MG63 (cell line): ENCODE measurements at regions not wholly inside any gene's neighbourhood (a gene's known extent, or its start where the extent isn't known, plus 50 kb on each side); places are given as distances from the start of the nearest gene placed in this dataset.

ENCODE experiments used
- DNase-seq: peaks from one replicate; pipeline ENCODE4 v3.0.0-alpha.2; 2020
- H3K27me3 ChIP-seq: fragments of 250-450 bp; sonication (Bioruptor Pico); 2 replicates; pipeline ENCODE4 v1.5.1; 2020; ENCODE audit warnings: mild to moderate bottlenecking, moderate library complexity
- H3K36me3 ChIP-seq: fragments of 250-450 bp; sonication (Bioruptor Pico); 2 replicates; pipeline ENCODE4 v1.5.1; 2020; ENCODE audit warnings: mild to moderate bottlenecking, moderate library complexity
- H3K4me3 ChIP-seq: fragments of 250-450 bp; sonication (Bioruptor Pico); 2 replicates; pipeline ENCODE4 v1.5.1; 2020; ENCODE audit warnings: mild to moderate bottlenecking, moderate library complexity
- H3K9me3 ChIP-seq: fragments of 250-450 bp; sonication (Bioruptor Pico); 2 replicates; pipeline ENCODE4 v1.5.1; 2020; ENCODE audit warnings: mild to moderate bottlenecking, moderate library complexity

DNA sequence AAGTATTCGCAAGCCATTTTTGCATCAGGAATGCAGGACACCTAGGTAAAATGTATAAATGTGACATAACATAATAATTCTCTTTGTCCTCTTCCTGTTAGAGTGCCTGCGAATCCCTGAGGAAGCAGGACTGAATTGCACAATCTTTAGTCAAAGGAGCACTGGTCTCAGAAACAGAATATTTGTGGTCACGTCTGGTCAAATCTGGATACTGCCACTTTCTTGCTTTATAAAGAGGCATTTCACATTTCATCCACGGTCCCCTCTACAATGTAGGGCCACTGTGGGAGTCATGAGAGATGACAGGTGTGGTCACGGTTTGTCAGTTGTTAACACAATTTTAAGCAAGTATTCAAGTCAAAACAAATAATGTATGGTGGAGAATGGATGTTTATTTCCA lies 564.0 kb downstream of the IRX1 start:
- Histone ChIP-seq H3K4me3 (no peak overlapping the region), H3K27me3 (no peaks in the 10 kb centered on the region; the same call in 1 of the 2 replicates), H3K36me3 (no peaks in the 10 kb centered on the region), H3K9me3 (no peaks in the 10 kb centered on the region)
- no peak for DNase-seq

DNA sequence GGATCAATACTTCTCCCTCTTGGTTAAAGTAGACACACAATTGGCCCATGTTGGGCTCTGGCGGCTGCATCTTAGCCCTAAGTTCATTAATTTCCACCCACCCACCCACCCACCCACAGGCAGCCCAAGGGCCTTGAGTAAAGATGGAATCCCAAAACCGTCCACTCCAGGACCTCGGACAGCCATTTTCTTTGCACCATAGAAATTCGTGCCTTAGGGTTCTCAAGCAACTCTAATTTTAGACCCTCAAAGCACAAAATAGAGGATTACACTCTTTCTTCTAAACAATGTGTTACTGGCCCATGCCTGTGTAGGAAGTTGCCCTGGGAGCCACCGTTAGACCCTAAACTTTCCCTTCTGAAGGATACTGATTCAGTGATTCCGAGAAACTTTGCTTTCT lies 568.5 kb downstream of the IRX1 start:
- H3K36me3 ChIP-seq, result no peaks in the 10 kb centered on the region
- no peaks in the 10 kb centered on the region for H3K9me3 ChIP-seq
- H3K4me3 ChIP-seq, result no peak overlapping the region
- no peak for DNase-seq
- no peaks in the 10 kb centered on the region; the same call in 1 of the 2 replicates for H3K27me3 ChIP-seq

GRCh38 chr5:4180703-4181102 lies 585.1 kb downstream of the IRX1 start:
- no peaks in the 10 kb centered on the region; the same call in 1 of the 2 replicates for H3K27me3 ChIP-seq
- H3K36me3 ChIP-seq, result no peaks in the 10 kb centered on the region
- no peaks in the 10 kb centered on the region for H3K9me3 ChIP-seq
- H3K4me3 ChIP-seq, result no peak overlapping the region
- no peak for DNase-seq

GRCh38 chr5:4182144-4182543 lies 586.5 kb downstream of the IRX1 start:
- Histone ChIP-seq H3K9me3 (no peaks in the 10 kb centered on the region), H3K36me3 (no peaks in the 10 kb centered on the region), H3K27me3 (no peaks in the 10 kb centered on the region; the same call in 1 of the 2 replicates), H3K4me3 (no peak overlapping the region)
- no peak for DNase-seq

- no peaks in the 10 kb centered on the region for H3K36me3 ChIP-seq
- no peak overlapping the region for H3K4me3 ChIP-seq
- H3K9me3 ChIP-seq, result no peaks in the 10 kb centered on the region
- no peaks in the 10 kb centered on the region for H3K27me3 ChIP-seq
- no peak for DNase-seq
Measured at GRCh38 chr5:4185127-4185526, 589.5 kb downstream of the IRX1 start.

GRCh38 chr5:4188704-4189103 lies 593.1 kb downstream of the IRX1 start:
- Histone ChIP-seq H3K4me3 (no peak overlapping the region), H3K27me3 (peaks cover under 1% of the 10 kb centered on the region; the same call in 1 of the 2 replicates), H3K36me3 (no peaks in the 10 kb centered on the region), H3K9me3 (no peaks in the 10 kb centered on the region)
- DNase-seq, result no peak

DNA sequence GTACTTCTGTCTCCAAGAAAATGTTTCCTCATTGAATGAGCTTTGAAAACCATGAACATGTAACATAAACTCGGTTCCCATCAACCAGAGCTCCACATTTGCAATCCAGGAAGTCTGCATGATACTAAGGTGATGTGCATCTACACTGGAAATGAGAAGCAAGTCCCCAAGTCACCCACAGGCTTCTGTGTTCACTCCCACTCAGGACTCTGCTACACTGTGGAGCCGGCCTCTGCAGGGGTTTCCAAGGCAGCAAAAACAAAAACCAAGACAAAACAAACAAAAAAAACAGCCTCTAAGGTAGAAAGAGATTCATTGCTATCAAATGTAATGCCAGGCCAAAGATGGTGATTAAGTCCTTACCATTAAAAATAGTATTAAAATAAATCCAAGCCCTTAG lies 593.7 kb downstream of the IRX1 start:
- no peak for DNase-seq
- Histone ChIP-seq H3K9me3 (no peaks in the 10 kb centered on the region), H3K36me3 (no peaks in the 10 kb centered on the region), H3K4me3 (no peak overlapping the region), H3K27me3 (peaks cover 4% of the 10 kb centered on the region; the same call in 1 of the 2 replicates)

GRCh38 chr5:4191041-4191440 lies 595.4 kb downstream of the IRX1 start:
- peaks cover 4% of the 10 kb centered on the region; the same call in 1 of the 2 replicates for H3K27me3 ChIP-seq
- H3K9me3 ChIP-seq, result no peaks in the 10 kb centered on the region
- no peaks in the 10 kb centered on the region for H3K36me3 ChIP-seq
- no peak for DNase-seq
- H3K4me3 ChIP-seq, result no peak overlapping the region

DNA sequence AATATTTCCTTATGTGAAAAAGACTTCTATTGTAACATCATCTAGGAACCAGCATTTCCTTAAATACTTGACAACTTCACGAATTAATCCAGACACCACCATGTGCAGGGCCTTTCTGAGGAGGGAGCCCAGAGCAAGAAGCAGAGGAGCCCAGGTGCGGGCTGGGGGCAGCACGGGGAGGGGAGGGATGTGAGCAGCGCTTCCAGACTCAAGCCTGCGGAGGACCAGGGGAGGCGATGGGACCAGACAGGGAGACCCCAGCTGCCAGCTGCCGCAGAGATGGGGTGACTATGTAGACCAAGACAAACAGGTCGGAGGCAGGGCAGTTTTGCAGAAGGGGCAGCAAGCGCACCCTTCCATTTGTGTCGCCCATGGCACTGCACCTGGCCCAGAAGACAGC lies 596.1 kb downstream of the IRX1 start:
- no peaks in the 10 kb centered on the region for H3K36me3 ChIP-seq
- no peaks in the 10 kb centered on the region for H3K9me3 ChIP-seq
- peaks cover 4% of the 10 kb centered on the region; the same call in 1 of the 2 replicates for H3K27me3 ChIP-seq
- H3K4me3 ChIP-seq, result no peak overlapping the region
- no peak for DNase-seq

DNA sequence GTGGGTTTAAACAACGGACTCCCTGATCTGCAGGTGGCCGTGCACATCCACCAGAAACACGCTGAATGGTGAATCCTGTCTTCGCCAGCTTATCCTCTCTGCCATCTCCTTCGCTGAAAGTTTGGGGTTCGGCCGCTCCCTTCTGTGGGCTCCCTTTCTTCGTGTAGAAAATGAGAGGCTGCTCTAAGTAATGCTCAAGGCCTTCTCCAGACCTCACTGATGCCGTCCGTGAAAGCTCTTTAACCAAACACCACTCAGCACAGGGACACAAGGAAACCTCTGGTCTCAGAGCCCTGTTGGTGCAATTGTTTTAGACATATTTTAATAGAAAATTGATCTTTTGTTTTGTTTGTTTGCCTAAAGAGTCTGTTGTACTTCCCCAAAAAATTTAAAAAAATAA lies 596.5 kb downstream of the IRX1 start:
- Histone ChIP-seq H3K27me3 (peaks cover 4% of the 10 kb centered on the region; the same call in 1 of the 2 replicates), H3K9me3 (no peaks in the 10 kb centered on the region), H3K36me3 (no peaks in the 10 kb centered on the region), H3K4me3 (no peak overlapping the region)
- DNase-seq, result no peak

DNA sequence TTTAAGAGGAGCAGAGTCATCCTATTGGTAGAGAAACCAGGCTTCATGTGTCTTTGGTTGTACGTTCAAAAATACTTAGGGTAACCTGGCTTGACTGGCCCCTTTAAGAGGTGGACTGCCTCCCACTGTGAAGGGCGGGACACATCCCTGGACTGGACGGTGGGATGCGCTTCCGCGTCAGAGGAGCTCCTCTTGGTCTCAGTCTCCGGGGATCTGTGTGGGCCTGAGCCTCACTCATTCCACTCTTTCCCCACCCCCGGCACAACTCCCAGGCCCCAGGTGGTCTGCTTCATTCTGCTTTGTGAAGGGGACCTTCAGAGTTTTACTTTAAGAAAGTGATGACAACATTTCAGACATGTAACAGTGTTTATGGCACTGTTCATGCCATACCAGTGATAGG lies 601.1 kb downstream of the IRX1 start:
- no peak for DNase-seq
- Histone ChIP-seq H3K4me3 (no peak overlapping the region), H3K27me3 (peaks cover 4% of the 10 kb centered on the region; the same call in 1 of the 2 replicates), H3K9me3 (no peaks in the 10 kb centered on the region), H3K36me3 (no peaks in the 10 kb centered on the region)

DNA sequence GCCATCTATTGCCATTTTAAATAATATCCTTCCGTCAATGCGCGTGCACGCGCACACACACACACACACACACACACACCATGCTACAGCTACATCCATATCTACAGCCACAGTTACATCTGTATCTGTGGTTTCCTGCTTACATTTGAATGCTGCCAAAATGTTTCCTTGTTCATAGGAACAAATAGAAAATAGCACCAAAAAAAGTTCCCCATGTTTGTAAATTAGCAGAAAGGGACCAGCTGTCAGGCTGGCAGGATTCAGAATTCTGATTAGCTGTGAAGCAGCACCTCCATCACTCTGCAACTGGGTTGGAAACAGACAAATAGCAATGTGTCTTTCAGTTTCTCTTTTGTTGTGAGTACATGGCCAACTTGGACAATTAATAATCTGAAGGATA lies 601.5 kb downstream of the IRX1 start:
- Histone ChIP-seq H3K36me3 (no peaks in the 10 kb centered on the region), H3K27me3 (peaks cover 4% of the 10 kb centered on the region; the same call in 1 of the 2 replicates), H3K9me3 (no peaks in the 10 kb centered on the region), H3K4me3 (no peak overlapping the region)
- DNase-seq, result no peak

DNA sequence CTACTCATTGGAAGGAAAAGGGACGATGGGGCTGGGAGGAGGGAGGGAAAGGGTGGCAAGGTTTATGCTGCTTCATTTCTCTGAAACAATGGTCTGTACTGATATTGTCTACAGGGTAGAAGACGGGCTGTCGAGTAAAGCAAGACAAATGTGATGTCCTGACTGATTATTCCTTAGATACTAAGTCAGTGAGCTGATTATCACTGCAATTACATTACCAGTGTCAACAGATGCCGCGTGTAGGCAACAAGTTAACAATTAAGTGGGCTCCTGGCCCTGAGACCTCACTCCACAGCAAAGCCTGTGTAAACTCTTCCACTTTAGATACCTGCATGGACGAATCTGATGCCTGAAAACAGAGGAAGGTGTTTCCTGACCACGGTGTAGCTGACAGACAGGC lies 602.8 kb downstream of the IRX1 start:
- H3K27me3 ChIP-seq, result peaks cover 4% of the 10 kb centered on the region; the same call in 1 of the 2 replicates
- no peaks in the 10 kb centered on the region for H3K9me3 ChIP-seq

DNA sequence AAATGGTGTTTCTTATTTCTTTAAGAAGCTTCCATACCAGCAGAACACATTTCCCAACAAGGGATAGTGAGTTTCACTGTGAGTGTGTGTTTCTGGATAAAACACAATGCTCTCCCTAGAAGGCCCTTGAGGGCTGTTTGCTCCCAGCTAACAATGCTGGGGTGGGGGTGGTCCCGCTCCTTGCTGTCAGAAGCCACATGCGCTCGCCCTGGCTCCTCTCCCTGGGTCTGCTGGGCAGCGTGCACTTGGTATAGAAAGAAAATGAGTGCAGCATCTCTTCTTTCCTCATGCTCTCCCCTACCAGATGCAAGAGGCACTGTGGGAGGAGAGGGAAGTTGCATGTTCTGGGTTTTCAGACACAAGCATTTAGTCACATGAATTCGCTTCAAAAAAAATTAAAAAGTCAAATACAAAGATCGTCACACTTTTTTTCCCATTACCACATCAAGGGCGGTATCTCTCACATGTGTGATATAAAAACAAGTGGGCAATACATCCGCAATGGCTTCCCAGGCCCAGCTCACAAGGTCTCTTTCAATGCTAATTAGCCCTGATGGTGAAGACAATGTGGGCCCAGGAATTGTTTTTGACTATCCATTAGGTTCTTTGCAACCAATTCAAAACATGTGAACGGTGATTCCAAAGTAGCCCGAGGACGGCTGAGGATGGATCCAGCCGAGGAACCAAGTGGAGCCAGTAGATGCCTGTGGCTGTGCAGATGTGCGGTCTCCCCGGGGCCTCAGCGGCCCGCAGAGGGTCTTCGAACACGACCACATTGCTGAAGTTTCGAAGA lies 603.6 kb downstream of the IRX1 start:
- Histone ChIP-seq H3K9me3 (no peaks in the 10 kb centered on the region), H3K36me3 (no peaks in the 10 kb centered on the region), H3K27me3 (no peaks in the 10 kb centered on the region), H3K4me3 (no peak overlapping the region)
- DNase-seq, result no peak

More for the DNA sequence above, 602.8 kb downstream of the IRX1 start:
- Histone ChIP-seq H3K4me3 (no peak overlapping the region), H3K36me3 (no peaks in the 10 kb centered on the region)
- no peak for DNase-seq

DNA sequence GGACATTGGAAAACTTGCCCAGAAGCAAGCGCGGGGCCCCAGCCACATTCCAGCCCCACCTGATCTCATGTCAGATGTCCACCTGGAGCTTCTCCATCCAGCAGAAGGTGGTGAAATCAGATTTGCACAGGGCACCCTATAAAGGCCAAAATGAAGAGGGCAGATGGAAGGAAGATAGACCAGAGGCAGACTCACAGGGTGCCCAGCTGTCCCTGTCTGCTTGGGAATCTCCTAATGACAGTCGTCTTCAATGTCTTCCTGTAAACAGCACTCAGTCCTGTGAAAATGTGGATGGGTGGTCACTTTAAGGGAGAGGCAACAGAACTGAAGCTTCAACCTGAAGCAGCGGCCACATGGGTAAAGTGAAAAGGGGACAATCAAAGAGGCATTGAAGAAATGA lies 607.5 kb downstream of the IRX1 start:
- Histone ChIP-seq H3K9me3 (no peaks in the 10 kb centered on the region), H3K27me3 (no peaks in the 10 kb centered on the region), H3K4me3 (no peak overlapping the region), H3K36me3 (no peaks in the 10 kb centered on the region)
- DNase-seq, result no peak

GRCh38 chr5:4204276-4205141 lies 608.9 kb downstream of the IRX1 start:
- H3K9me3 ChIP-seq, result no peaks in the 10 kb centered on the region
- DNase-seq, result no peak
- H3K4me3 ChIP-seq, result no peak overlapping the region
- H3K27me3 ChIP-seq, result no peaks in the 10 kb centered on the region
- H3K36me3 ChIP-seq, result no peaks in the 10 kb centered on the region

- Histone ChIP-seq H3K9me3 (no peaks in the 10 kb centered on the region), H3K4me3 (no peak overlapping the region), H3K27me3 (no peaks in the 10 kb centered on the region; the same call in 1 of the 2 replicates), H3K36me3 (no peaks in the 10 kb centered on the region)
- DNase-seq, result no peak
Measured at GRCh38 chr5:4205398-4205797, 609.8 kb downstream of the IRX1 start.
